ENCODE measurements at regions not wholly inside any gene's neighbourhood (a gene's known extent, or its start where the extent isn't known, plus 50 kb on each side); places are given as distances from the start of the nearest gene placed in this dataset.
A peak's percentile ranks its signal among the peaks of the same experiment; 100 is the strongest.

DNA sequence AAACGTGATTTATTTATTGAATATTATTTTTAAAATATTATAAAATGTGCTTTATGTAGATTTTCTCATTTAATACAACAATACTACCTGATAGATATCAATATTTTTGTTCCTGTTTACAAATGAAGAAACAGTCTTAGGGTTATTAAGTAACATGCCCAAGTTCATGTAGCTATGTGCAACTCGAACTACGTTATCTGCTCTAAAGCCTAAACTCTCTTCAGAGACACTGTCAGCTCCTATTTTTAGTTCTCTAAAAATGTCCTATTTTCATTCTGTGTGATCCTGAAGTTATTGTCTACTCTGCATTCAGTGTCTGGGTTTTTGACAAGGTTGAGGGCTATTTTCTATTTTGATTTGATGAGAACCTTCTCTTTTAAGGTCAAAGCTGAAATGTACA, 550.1 kb upstream of the B3GALT2 start:
- peak overlapping the region in 4 of 12 donors; percentile 11 to 41 (median 20) for H3K27ac ChIP-seq
- H3K9me3 ChIP-seq: no peaks in the 10 kb centered on the region
- no peak for TF ChIP-seq CTCF (IDR thresholded peaks at IDR 0.05)
- TF ChIP-seq POLR2A (IDR thresholded peaks at IDR 0.05): no peak
- ATAC-seq (peak; percentile 26 to 83 (median 68)), DNase-seq (no peak)
- H3K4me3 ChIP-seq: no peak overlapping the region
- no peaks in the 10 kb centered on the region for H3K36me3 ChIP-seq
- intact Hi-C loops (cut with DNase I): no loop called here
- H3K4me1 ChIP-seq: peaks cover 0 to 9% (median 0%) of the 10 kb centered on the region in 12 donors
- H3K27me3 ChIP-seq: no peaks in the 10 kb centered on the region
- 52 to 59% (median 56%) methylated on average over 3 of the region's 3 CpGs for WGBS, 4 donors

DNA sequence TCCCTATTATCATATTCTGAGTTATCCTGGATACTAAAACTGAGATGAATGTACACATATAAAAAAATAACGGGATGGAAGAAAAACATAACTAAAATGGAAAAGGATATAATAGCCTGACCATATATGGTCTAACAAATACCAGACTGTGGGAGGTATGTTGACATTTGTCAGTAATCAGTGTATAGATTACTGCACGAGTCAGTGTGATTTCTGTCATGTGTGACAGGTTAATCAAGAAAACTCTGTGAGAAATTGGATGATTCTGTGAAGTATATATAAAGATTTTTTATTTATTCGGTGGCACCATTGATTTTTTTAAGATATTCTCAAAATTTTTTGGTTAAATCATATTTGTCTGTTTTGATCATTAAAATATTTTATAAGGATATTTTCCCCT, 547.3 kb upstream of the B3GALT2 start:
- Histone ChIP-seq H3K4me3 (no peak overlapping the region), H3K4me1 (peaks cover 0 to 9% (median 0%) of the 10 kb centered on the region in 12 donors), H3K27ac (no peak overlapping the region), H3K36me3 (no peaks in the 10 kb centered on the region), H3K27me3 (no peaks in the 10 kb centered on the region), H3K9me3 (no peaks in the 10 kb centered on the region)
- TF ChIP-seq CTCF (IDR thresholded peaks at IDR 0.05): no peak
- no peak for TF ChIP-seq POLR2A (IDR thresholded peaks at IDR 0.05)
- intact Hi-C loops (cut with DNase I): no loop called here
- DNase-seq: no peak
- 59 to 65% (median 61%) methylated on average over 3 of the region's 3 CpGs for WGBS, 4 donors
- ATAC-seq: no peak

DNA sequence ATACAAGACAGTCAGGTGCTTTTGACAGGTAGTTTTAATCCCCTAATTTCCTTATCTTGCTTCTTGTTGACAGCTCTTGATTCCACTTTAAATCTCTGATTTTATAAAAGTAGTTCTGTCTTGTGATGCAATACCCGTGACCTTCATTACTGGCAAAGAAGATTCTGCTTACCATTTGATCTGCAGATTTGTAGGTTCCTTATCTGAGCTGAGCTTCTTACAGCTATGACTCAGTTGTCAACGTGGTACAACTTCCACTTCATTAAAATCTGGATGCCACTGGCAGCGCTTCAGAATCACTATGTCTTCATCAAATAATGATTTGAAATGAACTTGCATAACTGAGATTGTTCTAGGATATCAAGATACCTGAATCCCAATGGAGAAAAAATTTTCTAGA, 543.6 kb upstream of the B3GALT2 start:
- no peak overlapping the region for H3K4me3 ChIP-seq
- DNase-seq (no peak), ATAC-seq (no peak)
- no peaks in the 10 kb centered on the region for H3K36me3 ChIP-seq
- H3K27ac ChIP-seq: no peak overlapping the region
- intact Hi-C loops (cut with DNase I): no loop called here
- 44 to 54% (median 49%) methylated on average over 3 of the region's 3 CpGs for WGBS, 4 donors
- no peaks in the 10 kb centered on the region for H3K4me1 ChIP-seq
- TF ChIP-seq POLR2A (IDR thresholded peaks at IDR 0.05): no peak
- TF ChIP-seq CTCF (IDR thresholded peaks at IDR 0.05): no peak
- H3K9me3 ChIP-seq: no peaks in the 10 kb centered on the region
- H3K27me3 ChIP-seq: no peaks in the 10 kb centered on the region

- WGBS, 4 donors: 66 to 74% (median 69%) methylated on average over 2 of the region's 2 CpGs
These were observed 543.0 kb upstream of the B3GALT2 start for GRCh38 chr1:193729429-193729828.

More at GRCh38 chr1:193729429-193729828, 543.0 kb upstream of the B3GALT2 start:
- TF ChIP-seq CTCF (IDR thresholded peaks at IDR 0.05): no peak
- no peak for TF ChIP-seq POLR2A (IDR thresholded peaks at IDR 0.05)
- Histone ChIP-seq H3K4me1 (no peaks in the 10 kb centered on the region), H3K36me3 (no peaks in the 10 kb centered on the region), H3K4me3 (no peak overlapping the region), H3K27me3 (no peaks in the 10 kb centered on the region), H3K9me3 (no peaks in the 10 kb centered on the region), H3K27ac (no peak overlapping the region)
- intact Hi-C loops (cut with DNase I): no loop called here
- DNase-seq (no peak), ATAC-seq (no peak)

Measured in heart left ventricle (tissue), 16 donors.